Stimulated activated CD4-positive, alpha-beta T cell treated with anti-CD3 and anti-CD28 coated beads, Interleukin-12 subunit alpha, Interleukin-12 subunit beta, amount 100 ng/mL, for 48 hours (primary cell): ENCODE measurements at regions not wholly inside any gene's neighbourhood (a gene's known extent, or its start where the extent isn't known, plus 50 kb on each side); places are given as distances from the start of the nearest gene placed in this dataset.

Source experiments
- DNase-seq, 3 donors: peaks; one replicate each; pipeline ENCODE4 v3.0.0-alpha.2; 2020; ENCODE audit warnings: low read depth in 2 of 3, low spot score in 1 of 3

- DNase-seq: no peak
Observed at GRCh38 chr11:70501051-70501901, 102.9 kb downstream of the CTTN start.

- no peak for DNase-seq
Observed at GRCh38 chr11:70501933-70502540, 103.7 kb downstream of the CTTN start.

GRCh38 chr11:70502677-70503467, 104.5 kb downstream of the CTTN start:
- no peak for DNase-seq

- no peak for DNase-seq
Observed at GRCh38 chr11:70503468-70504221, 105.3 kb downstream of the CTTN start.

GRCh38 chr11:70504246-70505020, 106.1 kb downstream of the CTTN start:
- no peak for DNase-seq

- DNase-seq: no peak
Observed at GRCh38 chr11:70505331-70505731, 107.0 kb downstream of the CTTN start.

GRCh38 chr11:70505761-70506657, 107.7 kb downstream of the CTTN start:
- DNase-seq: no peak

GRCh38 chr11:70506658-70506970, 108.3 kb downstream of the CTTN start:
- DNase-seq: no peak

- no peak for DNase-seq
Observed at GRCh38 chr11:70506986-70507385, 108.7 kb downstream of the CTTN start.

- no peak for DNase-seq
Observed at GRCh38 chr11:70507466-70508230, 109.3 kb downstream of the CTTN start.

GRCh38 chr11:70508231-70508480, 109.8 kb downstream of the CTTN start:
- no peak for DNase-seq

- DNase-seq: no peak
Observed at GRCh38 chr11:70509476-70509875, 111.1 kb downstream of the CTTN start.

- DNase-seq: no peak
Observed at GRCh38 chr11:70510106-70510505, 111.8 kb downstream of the CTTN start.

- no peak for DNase-seq
Observed at GRCh38 chr11:70510571-70510970, 112.2 kb downstream of the CTTN start.

- no peak for DNase-seq
Observed at GRCh38 chr11:70511345-70511744, 113.0 kb downstream of the CTTN start.

GRCh38 chr11:70512716-70513115, 114.4 kb downstream of the CTTN start:
- no peak for DNase-seq

- no peak for DNase-seq
Observed at GRCh38 chr11:70517203-70517602, 118.9 kb downstream of the CTTN start.

- no peak for DNase-seq
Observed at GRCh38 chr11:70517988-70518907, 119.9 kb downstream of the CTTN start.
